ENCODE measurements at regions not wholly inside any gene's neighbourhood (a gene's known extent, or its start where the extent isn't known, plus 50 kb on each side); places are given as distances from the start of the nearest gene placed in this dataset.
"Not testable (repeated sequence)": the region's sequence is repeated elsewhere in the genome, so short reads cannot be mapped to it uniquely, and the experiment has no call there.

GRCh38 chr4:66130042-66130441 lies 459.8 kb upstream of the EPHA5 start:
- TF ChIP-seq, protein P1, sequence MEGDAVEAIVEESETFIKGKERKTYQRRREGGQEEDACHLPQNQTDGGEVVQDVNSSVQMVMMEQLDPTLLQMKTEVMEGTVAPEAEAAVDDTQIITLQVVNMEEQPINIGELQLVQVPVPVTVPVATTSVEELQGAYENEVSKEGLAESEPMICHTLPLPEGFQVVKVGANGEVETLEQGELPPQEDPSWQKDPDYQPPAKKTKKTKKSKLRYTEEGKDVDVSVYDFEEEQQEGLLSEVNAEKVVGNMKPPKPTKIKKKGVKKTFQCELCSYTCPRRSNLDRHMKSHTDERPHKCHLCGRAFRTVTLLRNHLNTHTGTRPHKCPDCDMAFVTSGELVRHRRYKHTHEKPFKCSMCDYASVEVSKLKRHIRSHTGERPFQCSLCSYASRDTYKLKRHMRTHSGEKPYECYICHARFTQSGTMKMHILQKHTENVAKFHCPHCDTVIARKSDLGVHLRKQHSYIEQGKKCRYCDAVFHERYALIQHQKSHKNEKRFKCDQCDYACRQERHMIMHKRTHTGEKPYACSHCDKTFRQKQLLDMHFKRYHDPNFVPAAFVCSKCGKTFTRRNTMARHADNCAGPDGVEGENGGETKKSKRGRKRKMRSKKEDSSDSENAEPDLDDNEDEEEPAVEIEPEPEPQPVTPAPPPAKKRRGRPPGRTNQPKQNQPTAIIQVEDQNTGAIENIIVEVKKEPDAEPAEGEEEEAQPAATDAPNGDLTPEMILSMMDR (conservative IDR thresholded peaks at IDR 0.05): no peak
- Mint-ChIP-seq H3K9me3 (peaks cover 5% of the 10 kb centered on the region), H3K27me3 (ENCODE audit: low read depth) (no peaks in the 10 kb centered on the region), H3K4me1 (no peaks in the 10 kb centered on the region), H3K36me3 (ENCODE audit: low read depth) (no peaks in the 10 kb centered on the region), H3K4me3 (no peak overlapping the region), H3K27ac (ENCODE audit: unreplicated experiment) (no peak overlapping the region)
- no peak for DNase-seq (ENCODE audit: low read depth, low spot score)

DNA sequence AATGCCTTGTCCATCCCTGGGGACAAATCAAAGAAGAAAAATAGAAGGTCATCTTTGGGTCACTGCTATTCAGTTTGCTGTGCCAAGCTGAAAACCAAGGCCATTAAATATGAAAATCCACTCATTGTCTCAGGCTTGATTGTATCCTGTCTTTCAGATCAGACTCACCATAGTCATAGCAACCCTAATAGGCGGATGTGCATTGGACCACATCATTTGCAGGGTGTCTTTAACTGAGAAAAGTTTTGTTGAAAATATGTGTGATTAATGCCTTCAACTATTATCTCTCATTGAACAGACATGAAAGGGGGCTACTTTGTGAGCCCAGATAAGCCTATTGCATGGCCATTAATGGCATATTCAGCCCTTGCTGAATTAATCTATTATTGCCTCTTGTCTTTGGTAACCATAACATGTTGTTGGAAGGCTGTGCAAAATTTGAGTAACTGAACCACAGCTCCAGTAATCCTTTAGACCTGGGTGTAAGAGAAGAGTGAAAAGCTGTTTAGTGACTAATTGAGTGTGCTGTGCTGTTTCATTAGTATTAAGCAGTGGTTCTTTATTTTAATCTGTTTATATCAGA lies 453.6 kb upstream of the EPHA5 start:
- H3K36me3 Mint-ChIP-seq (ENCODE audit: low read depth): no peaks in the 10 kb centered on the region
- H3K4me1 Mint-ChIP-seq: peaks cover 9% of the 10 kb centered on the region
- DNase-seq (ENCODE audit: low read depth, low spot score): no peak
- H3K27me3 Mint-ChIP-seq (ENCODE audit: low read depth): no peaks in the 10 kb centered on the region
- H3K4me3 Mint-ChIP-seq: no peak overlapping the region
- TF ChIP-seq, protein P1 (conservative IDR thresholded peaks at IDR 0.05): no peak
- H3K27ac Mint-ChIP-seq (ENCODE audit: unreplicated experiment): no peak overlapping the region
- H3K9me3 Mint-ChIP-seq: no peaks in the 10 kb centered on the region

DNA sequence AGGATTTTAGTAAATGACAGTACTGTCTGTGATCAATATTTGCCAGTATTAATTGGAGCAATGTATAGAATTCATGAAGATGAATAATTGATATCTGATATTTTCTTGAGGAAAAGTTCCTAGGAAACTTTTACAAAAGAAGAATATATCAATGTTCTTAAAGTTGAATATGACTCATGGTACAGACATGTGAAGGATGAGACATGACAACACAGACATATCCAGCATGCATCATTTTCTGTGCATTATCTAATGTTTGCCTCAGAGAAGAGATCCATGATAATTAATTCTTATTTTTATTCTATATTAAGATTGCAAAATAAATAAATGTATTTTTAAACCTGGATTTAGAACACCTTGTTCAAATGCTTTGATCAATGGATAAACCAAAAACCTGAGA lies 452.9 kb upstream of the EPHA5 start:
- TF ChIP-seq, protein P1 (conservative IDR thresholded peaks at IDR 0.05): no peak
- no peaks in the 10 kb centered on the region for H3K27me3 Mint-ChIP-seq (ENCODE audit: low read depth)
- no peaks in the 10 kb centered on the region for H3K36me3 Mint-ChIP-seq (ENCODE audit: low read depth)

DNA sequence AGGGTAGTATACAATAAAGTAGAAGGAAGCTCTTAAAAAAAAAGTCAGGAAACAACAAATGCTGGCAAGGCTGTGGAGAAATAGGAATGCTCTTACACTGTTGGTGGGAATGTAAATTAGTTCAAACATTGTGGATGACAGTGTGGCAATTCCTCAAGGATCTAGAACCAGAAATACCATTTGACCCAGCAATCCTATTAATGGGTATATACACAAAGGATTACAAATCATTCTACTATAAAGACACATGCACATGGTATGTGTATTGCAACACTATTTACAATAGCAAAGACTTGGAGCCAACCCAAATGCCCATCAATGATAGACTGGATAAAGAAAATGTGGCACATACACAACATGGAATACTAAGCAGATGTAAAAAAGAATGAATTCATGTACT lies 444.9 kb upstream of the EPHA5 start:
- not testable (repeated sequence) for H3K9me3 Mint-ChIP-seq; H3K4me1 Mint-ChIP-seq; H3K4me3 Mint-ChIP-seq; H3K36me3 Mint-ChIP-seq (ENCODE audit: low read depth); DNase-seq (ENCODE audit: low read depth, low spot score); H3K27me3 Mint-ChIP-seq (ENCODE audit: low read depth)
- peak overlapping the region; percentile 75 for H3K27ac Mint-ChIP-seq (ENCODE audit: unreplicated experiment)

More for the DNA sequence above, 452.9 kb upstream of the EPHA5 start:
- DNase-seq (ENCODE audit: low read depth, low spot score): no peak
- Mint-ChIP-seq H3K4me1 (peaks cover 9% of the 10 kb centered on the region), H3K27ac (ENCODE audit: unreplicated experiment) (no peak overlapping the region), H3K4me3 (no peak overlapping the region), H3K9me3 (no peaks in the 10 kb centered on the region)

GRCh38 chr4:66108898-66109297 lies 438.6 kb upstream of the EPHA5 start:
- peaks cover 5% of the 10 kb centered on the region for H3K36me3 Mint-ChIP-seq (ENCODE audit: low read depth)
- DNase-seq (ENCODE audit: low read depth, low spot score): no peak
- H3K27ac Mint-ChIP-seq (ENCODE audit: unreplicated experiment): no peak overlapping the region
- no peaks in the 10 kb centered on the region for H3K4me1 Mint-ChIP-seq
- TF ChIP-seq, protein P1 (conservative IDR thresholded peaks at IDR 0.05): no peak
- H3K4me3 Mint-ChIP-seq: no peak overlapping the region
- H3K9me3 Mint-ChIP-seq: peaks cover 6% of the 10 kb centered on the region
- H3K27me3 Mint-ChIP-seq (ENCODE audit: low read depth): no peaks in the 10 kb centered on the region

DNA sequence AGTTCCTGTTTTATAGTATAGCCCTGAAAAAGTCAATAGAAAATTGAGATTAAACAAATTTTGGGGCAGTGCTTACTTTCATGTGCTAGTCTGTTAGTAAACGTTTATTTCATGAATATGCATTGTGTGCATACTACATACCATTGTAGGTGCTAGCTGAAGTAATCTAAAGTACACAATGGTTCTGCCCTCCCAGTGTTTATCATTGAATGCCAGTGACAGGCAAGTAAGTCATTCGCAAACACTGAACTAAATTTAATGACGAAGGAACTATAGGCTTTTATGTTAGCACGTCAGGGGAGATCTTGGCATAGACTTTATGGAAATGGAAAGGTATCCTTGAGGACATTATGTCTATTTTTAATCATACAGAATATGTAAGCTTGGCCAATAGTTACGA lies 426.9 kb upstream of the EPHA5 start:
- Mint-ChIP-seq H3K27ac (ENCODE audit: unreplicated experiment) (no peak overlapping the region), H3K27me3 (ENCODE audit: low read depth) (no peaks in the 10 kb centered on the region), H3K36me3 (ENCODE audit: low read depth) (peaks cover 9% of the 10 kb centered on the region), H3K4me1 (no peaks in the 10 kb centered on the region), H3K4me3 (no peak overlapping the region), H3K9me3 (peaks cover 9% of the 10 kb centered on the region)
- no peak for DNase-seq (ENCODE audit: low read depth, low spot score)
- TF ChIP-seq, protein P1 (conservative IDR thresholded peaks at IDR 0.05): no peak
